GM12878 (cell line): ENCODE measurements at regions not wholly inside any gene's neighbourhood (a gene's known extent, or its start where the extent isn't known, plus 50 kb on each side); places are given as distances from the start of the nearest gene placed in this dataset.

Source experiments
- ATAC-seq: fragments of 200-7000 bp; cut with Tn5 transposase; 3 replicates; pipeline ENCODE4 v1.9.1; 2020; ENCODE audit warnings: mild to moderate bottlenecking, moderate library complexity
- BruUV-seq: library from RNA; stranded (reverse); fragments of 400-500 nt; replicated peaks from 2 replicates; lab custom pipeline; 2021; lab: Mats Ljungman, UMichigan
- CTCF ChIA-PET: fragments of 300-600 bp; sonication (Branson Sonifier 250); formaldehyde crosslinking; extraction: SDS; loops from one replicate; lab custom pipeline; 2021; ENCODE audit warnings: inconsistent platforms; lab: Yijun Ruan, JAX
- POLR2A ChIA-PET: fragments of 350-600 bp; formaldehyde crosslinking; extraction: SDS; loops from one replicate; lab custom pipeline; 2021; ENCODE audit warnings: inconsistent platforms; lab: Charles Lee
- RAD21 ChIA-PET: fragments of 300-600 bp; sonication (Branson Sonifier 250); formaldehyde crosslinking; loops from one replicate; lab custom pipeline; 2023; ENCODE audit warnings: antibody characterized with exemption; ENCODE audit not compliant: unreplicated experiment; lab: Charles Lee
- SMC1A ChIA-PET: fragments of 300-600 bp; sonication (Branson Sonifier 250); formaldehyde crosslinking; loops from one replicate; lab custom pipeline; 2023; ENCODE audit not compliant: unreplicated experiment, uncharacterized antibody; lab: Charles Lee
- DNase-seq: peaks from one replicate; pipeline ENCODE4 v3.0.0-alpha.2; 2011; ENCODE audit warnings: low read depth, low spot score
- FAIRE-seq: peaks from 3 replicates; lab custom pipeline; 2011; peaks lifted over from hg19 to GRCh38; lab: Jason Lieb, UNC
- H2AFZ ChIP-seq: 2 replicates; pipeline ENCODE4 v1.6.0; 2011; ENCODE audit warnings: low read depth, low read length, control low read depth; ENCODE audit not compliant: control insufficient read depth
- H3K27ac ChIP-seq: 2 replicates; pipeline ENCODE4 v1.5.1; 2011; ENCODE audit warnings: control low read depth; ENCODE audit not compliant: control insufficient read depth, insufficient read depth
- H3K27me3 ChIP-seq, 2 experiments: replicated peaks in 1 of 2; 2 replicates each; pipeline versions ENCODE4 v1.6.0 to v1.6.1; 2011; ENCODE audit warnings: low read length in 1 of 2; ENCODE audit not compliant: control insufficient read depth in 2 of 2, insufficient read depth in 2 of 2
- H3K36me3 ChIP-seq, 2 experiments: 2 replicates each; pipeline ENCODE4 v1.5.1; 2011; ENCODE audit warnings: low read length in 1 of 2; ENCODE audit not compliant: control insufficient read depth in 2 of 2, insufficient read depth in 2 of 2
- H3K4me1 ChIP-seq: 2 replicates; pipeline ENCODE4 v1.6.1; 2011; ENCODE audit warnings: mild to moderate bottlenecking, low read length, moderate library complexity, mixed read lengths; ENCODE audit not compliant: control insufficient read depth, insufficient read depth
- H3K4me2 ChIP-seq: 2 replicates; pipeline ENCODE4 v1.6.0; 2011; ENCODE audit warnings: control low read depth; ENCODE audit not compliant: control insufficient read depth, insufficient read depth
- H3K4me3 ChIP-seq: fragments of 200-600 bp; sonication (generic); 2 replicates; pipeline ENCODE4 v1.5.1; 2016
- H3K79me2 ChIP-seq: 2 replicates; pipeline ENCODE4 v1.6.0; 2011; ENCODE audit warnings: low read length; ENCODE audit not compliant: control insufficient read depth, insufficient read depth
- H3K9ac ChIP-seq: 2 replicates; pipeline ENCODE4 v1.8.0; 2011; ENCODE audit warnings: low read length, control low read depth, mixed read lengths; ENCODE audit not compliant: control insufficient read depth, insufficient read depth
- H3K9me3 ChIP-seq: replicated peaks from 3 replicates; pipeline ENCODE4 v1.5.1; 2011; ENCODE audit warnings: mild to moderate bottlenecking, low read length; ENCODE audit not compliant: control insufficient read depth, insufficient read depth
- H4K20me1 ChIP-seq: 2 replicates; pipeline ENCODE4 v1.6.0; 2011; ENCODE audit not compliant: control insufficient read depth, insufficient read depth
- BMI1 ChIP-seq: fragments of 450-650 bp; IDR thresholded peaks from 2 replicates; pipeline ENCODE4 v1.6.1; 2016; ENCODE audit warnings: mild to moderate bottlenecking, moderate library complexity, borderline replicate concordance
- EZH2 ChIP-seq: IDR thresholded peaks from 2 replicates; pipeline ENCODE4 v1.6.1; 2012; ENCODE audit warnings: low read depth, mild to moderate bottlenecking, control low read depth, inconsistent platforms, low read length, borderline replicate concordance; ENCODE audit not compliant: control insufficient read depth
- KLF5 ChIP-seq: fragments of 450-650 bp; IDR thresholded peaks from 2 replicates; pipeline ENCODE4 v1.6.1; 2014; ENCODE audit warnings: mild to moderate bottlenecking; ENCODE audit not compliant: partially characterized antibody
- NR2C1 ChIP-seq: fragments of 450-650 bp; IDR thresholded peaks from 2 replicates; pipeline ENCODE4 v1.6.1; 2017; ENCODE audit warnings: antibody characterized with exemption, mild to moderate bottlenecking, moderate library complexity
- POLR2AphosphoS5 ChIP-seq: IDR thresholded peaks from 2 replicates; pipeline ENCODE4 v1.6.1; 2011; ENCODE audit warnings: mild to moderate bottlenecking, low read length, inconsistent platforms
- TAF1 ChIP-seq: IDR thresholded peaks from 2 replicates; pipeline ENCODE4 v1.6.1; 2011; ENCODE audit warnings: mild to moderate bottlenecking, low read depth, low read length, borderline replicate concordance
- YY1 ChIP-seq: IDR thresholded peaks from 2 replicates; pipeline ENCODE4 v1.6.1; 2011; ENCODE audit warnings: low read depth, mild to moderate bottlenecking, low read length
- WGBS: methylation state at CpG from one replicate; pipeline ENCODE4 v1.1.6; 2016; ENCODE audit warnings: low lambda C conversion rate; ENCODE audit not compliant: insufficient replicate concordance, insufficient coverage; ENCODE audit errors: missing lambda C conversion rate; 5-methylcytosine and 5-hydroxymethylcytosine counted together
- in situ Hi-C: fragments of 300-500 bp; cut with MboI; formaldehyde crosslinking; loops from 9 replicates; pipeline ENCODE4 v1.14.3; 2018; ENCODE audit warnings: mixed read lengths
- intact Hi-C: fragments of 100-400 bp; cut with micrococcal nuclease; formaldehyde crosslinking; loops from one replicate; pipeline ENCODE4 v1.14.2; 2022; ENCODE audit not compliant: unreplicated experiment
- TF ChIP-seq, protein P1 (sequence below): IDR thresholded peaks from 2 replicates; pipeline ENCODE4 v1.6.1; 2011; ENCODE audit warnings: low read depth, low read length, improper control_type of control experiment, borderline replicate concordance
- TF ChIP-seq, protein P2 (sequence below): fragments of 450-650 bp; formaldehyde crosslinking; IDR thresholded peaks from 2 replicates; pipeline ENCODE4 v1.5.0; 2022; ENCODE audit warnings: mild to moderate bottlenecking, missing genetic modification characterization
- TF ChIP-seq, protein P3 (sequence below): IDR thresholded peaks from 2 replicates; pipeline ENCODE4 v1.6.1; 2012; ENCODE audit warnings: improper control_type of control experiment, low read depth, low read length; ENCODE audit not compliant: insufficient replicate concordance
- TF ChIP-seq, protein P4 (sequence below): fragments of 450-650 bp; IDR thresholded peaks from 2 replicates; pipeline ENCODE4 v1.6.1; 2018; ENCODE audit warnings: borderline replicate concordance, mild to moderate bottlenecking; ENCODE audit not compliant: partially characterized antibody

DNA sequence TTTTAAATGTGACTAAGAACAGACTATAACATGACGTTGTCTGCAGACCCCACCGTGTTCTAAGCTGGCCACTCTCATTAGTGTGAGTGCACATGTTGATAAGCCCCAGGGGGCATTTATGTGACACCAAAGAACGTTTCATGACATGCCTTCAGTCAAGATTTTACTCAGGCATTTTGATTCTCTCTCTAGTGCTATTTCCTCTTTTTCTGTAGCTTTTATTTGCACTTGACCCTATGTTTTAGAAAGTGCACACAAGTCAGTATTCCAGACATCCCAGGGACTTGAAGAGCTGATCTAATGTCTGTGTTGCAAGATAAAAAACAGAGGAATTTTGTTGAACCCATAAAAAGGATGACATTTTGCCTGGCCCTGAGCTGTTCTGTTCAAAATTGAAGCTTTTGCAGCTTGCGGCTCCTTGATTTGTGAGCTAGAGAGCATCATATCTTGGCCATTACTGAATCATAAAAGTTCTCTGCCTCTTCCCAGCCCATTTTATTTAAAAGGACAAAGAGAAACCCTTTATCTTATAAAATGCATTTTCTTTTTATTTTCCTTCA lies 80.9 kb upstream of the TYRP1 start:
- no peaks in the 10 kb centered on the region for H3K9me3 ChIP-seq
- ChIA-PET CTCF (no interaction called here), SMC1A (no interaction called here), POLR2A (no interaction called here), RAD21 (no interaction called here)
- H3K4me3 ChIP-seq = no peak overlapping the region
- no peak overlapping the region for H3K4me2 ChIP-seq
- no peak overlapping the region for H3K27ac ChIP-seq
- no TSS peak for BruUV-seq
- H3K79me2 ChIP-seq = no peaks in the 10 kb centered on the region
- H3K4me1 ChIP-seq = no peaks in the 10 kb centered on the region
- intact Hi-C loops = no loop called here
- no peak overlapping the region for H3K9ac ChIP-seq
- no peaks in the 10 kb centered on the region for H3K36me3 ChIP-seq
- no peak overlapping the region for H2AFZ ChIP-seq
- ATAC-seq (no peak), DNase-seq (no peak), FAIRE-seq (no peak)
- no peaks in the 10 kb centered on the region for H4K20me1 ChIP-seq
- WGBS = 26% methylated on average over 4 of the region's 4 CpGs
- in situ Hi-C loops = no loop called here
- H3K27me3 ChIP-seq = no peaks in the 10 kb centered on the region
- no peak for TF ChIP-seq KLF5
- no peak for TF ChIP-seq NR2C1
- no peak for TF ChIP-seq YY1
- TF ChIP-seq, protein P1, sequence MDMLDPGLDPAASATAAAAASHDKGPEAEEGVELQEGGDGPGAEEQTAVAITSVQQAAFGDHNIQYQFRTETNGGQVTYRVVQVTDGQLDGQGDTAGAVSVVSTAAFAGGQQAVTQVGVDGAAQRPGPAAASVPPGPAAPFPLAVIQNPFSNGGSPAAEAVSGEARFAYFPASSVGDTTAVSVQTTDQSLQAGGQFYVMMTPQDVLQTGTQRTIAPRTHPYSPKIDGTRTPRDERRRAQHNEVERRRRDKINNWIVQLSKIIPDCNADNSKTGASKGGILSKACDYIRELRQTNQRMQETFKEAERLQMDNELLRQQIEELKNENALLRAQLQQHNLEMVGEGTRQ = no peak
- TF ChIP-seq, protein P2, sequence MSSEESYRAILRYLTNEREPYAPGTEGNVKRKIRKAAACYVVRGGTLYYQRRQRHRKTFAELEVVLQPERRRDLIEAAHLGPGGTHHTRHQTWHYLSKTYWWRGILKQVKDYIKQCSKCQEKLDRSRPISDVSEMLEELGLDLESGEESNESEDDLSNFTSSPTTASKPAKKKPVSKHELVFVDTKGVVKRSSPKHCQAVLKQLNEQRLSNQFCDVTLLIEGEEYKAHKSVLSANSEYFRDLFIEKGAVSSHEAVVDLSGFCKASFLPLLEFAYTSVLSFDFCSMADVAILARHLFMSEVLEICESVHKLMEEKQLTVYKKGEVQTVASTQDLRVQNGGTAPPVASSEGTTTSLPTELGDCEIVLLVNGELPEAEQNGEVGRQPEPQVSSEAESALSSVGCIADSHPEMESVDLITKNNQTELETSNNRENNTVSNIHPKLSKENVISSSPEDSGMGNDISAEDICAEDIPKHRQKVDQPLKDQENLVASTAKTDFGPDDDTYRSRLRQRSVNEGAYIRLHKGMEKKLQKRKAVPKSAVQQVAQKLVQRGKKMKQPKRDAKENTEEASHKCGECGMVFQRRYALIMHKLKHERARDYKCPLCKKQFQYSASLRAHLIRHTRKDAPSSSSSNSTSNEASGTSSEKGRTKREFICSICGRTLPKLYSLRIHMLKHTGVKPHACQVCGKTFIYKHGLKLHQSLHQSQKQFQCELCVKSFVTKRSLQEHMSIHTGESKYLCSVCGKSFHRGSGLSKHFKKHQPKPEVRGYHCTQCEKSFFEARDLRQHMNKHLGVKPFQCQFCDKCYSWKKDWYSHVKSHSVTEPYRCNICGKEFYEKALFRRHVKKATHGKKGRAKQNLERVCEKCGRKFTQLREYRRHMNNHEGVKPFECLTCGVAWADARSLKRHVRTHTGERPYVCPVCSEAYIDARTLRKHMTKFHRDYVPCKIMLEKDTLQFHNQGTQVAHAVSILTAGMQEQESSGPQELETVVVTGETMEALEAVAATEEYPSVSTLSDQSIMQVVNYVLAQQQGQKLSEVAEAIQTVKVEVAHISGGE = no peak
- TF ChIP-seq POLR2AphosphoS5 = no peak
- TF ChIP-seq TAF1 = no peak
- TF ChIP-seq, protein P3, sequence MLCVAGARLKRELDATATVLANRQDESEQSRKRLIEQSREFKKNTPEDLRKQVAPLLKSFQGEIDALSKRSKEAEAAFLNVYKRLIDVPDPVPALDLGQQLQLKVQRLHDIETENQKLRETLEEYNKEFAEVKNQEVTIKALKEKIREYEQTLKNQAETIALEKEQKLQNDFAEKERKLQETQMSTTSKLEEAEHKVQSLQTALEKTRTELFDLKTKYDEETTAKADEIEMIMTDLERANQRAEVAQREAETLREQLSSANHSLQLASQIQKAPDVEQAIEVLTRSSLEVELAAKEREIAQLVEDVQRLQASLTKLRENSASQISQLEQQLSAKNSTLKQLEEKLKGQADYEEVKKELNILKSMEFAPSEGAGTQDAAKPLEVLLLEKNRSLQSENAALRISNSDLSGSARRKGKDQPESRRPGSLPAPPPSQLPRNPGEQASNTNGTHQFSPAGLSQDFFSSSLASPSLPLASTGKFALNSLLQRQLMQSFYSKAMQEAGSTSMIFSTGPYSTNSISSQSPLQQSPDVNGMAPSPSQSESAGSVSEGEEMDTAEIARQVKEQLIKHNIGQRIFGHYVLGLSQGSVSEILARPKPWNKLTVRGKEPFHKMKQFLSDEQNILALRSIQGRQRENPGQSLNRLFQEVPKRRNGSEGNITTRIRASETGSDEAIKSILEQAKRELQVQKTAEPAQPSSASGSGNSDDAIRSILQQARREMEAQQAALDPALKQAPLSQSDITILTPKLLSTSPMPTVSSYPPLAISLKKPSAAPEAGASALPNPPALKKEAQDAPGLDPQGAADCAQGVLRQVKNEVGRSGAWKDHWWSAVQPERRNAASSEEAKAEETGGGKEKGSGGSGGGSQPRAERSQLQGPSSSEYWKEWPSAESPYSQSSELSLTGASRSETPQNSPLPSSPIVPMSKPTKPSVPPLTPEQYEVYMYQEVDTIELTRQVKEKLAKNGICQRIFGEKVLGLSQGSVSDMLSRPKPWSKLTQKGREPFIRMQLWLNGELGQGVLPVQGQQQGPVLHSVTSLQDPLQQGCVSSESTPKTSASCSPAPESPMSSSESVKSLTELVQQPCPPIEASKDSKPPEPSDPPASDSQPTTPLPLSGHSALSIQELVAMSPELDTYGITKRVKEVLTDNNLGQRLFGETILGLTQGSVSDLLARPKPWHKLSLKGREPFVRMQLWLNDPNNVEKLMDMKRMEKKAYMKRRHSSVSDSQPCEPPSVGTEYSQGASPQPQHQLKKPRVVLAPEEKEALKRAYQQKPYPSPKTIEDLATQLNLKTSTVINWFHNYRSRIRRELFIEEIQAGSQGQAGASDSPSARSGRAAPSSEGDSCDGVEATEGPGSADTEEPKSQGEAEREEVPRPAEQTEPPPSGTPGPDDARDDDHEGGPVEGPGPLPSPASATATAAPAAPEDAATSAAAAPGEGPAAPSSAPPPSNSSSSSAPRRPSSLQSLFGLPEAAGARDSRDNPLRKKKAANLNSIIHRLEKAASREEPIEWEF = no peak
- no peak for TF ChIP-seq BMI1
- TF ChIP-seq, protein P4, sequence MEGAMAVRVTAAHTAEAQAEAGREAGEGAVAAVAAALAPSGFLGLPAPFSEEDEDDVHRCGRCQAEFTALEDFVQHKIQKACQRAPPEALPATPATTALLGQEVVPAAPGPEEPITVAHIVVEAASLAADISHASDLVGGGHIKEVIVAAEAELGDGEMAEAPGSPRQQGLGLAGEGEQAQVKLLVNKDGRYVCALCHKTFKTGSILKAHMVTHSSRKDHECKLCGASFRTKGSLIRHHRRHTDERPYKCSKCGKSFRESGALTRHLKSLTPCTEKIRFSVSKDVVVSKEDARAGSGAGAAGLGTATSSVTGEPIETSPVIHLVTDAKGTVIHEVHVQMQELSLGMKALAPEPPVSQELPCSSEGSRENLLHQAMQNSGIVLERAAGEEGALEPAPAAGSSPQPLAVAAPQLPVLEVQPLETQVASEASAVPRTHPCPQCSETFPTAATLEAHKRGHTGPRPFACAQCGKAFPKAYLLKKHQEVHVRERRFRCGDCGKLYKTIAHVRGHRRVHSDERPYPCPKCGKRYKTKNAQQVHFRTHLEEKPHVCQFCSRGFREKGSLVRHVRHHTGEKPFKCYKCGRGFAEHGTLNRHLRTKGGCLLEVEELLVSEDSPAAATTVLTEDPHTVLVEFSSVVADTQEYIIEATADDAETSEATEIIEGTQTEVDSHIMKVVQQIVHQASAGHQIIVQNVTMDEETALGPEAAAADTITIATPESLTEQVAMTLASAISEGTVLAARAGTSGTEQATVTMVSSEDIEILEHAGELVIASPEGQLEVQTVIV = no peak
- TF ChIP-seq EZH2 = no peak
